Esophagus squamous epithelium (tissue), 4 donors: ENCODE measurements at regions not wholly inside any gene's neighbourhood (a gene's known extent, or its start where the extent isn't known, plus 50 kb on each side); places are given as distances from the start of the nearest gene placed in this dataset.
"Not testable (repeated sequence)": the region's sequence is repeated elsewhere in the genome, so short reads cannot be mapped to it uniquely, and the experiment has no call there.

ENCODE experiments used
- CTCF ChIP-seq, 6 experiments: fragments of 450-650 bp in 4 of 6; fragments of 200-600 bp in 2 of 6; sonication (generic) in 2 of 6; IDR thresholded peaks; one replicate each; pipeline ENCODE4 v1.5.1; 2016 to 2019; ENCODE audit warnings: antibody characterized with exemption in 6 of 6, mild to moderate bottlenecking in 4 of 6, moderate library complexity in 4 of 6
- POLR2A ChIP-seq, 4 donors: fragments of 450-650 bp; IDR thresholded peaks; one replicate each; pipeline ENCODE4 v1.6.1; 2017; ENCODE audit warnings: antibody characterized with exemption in 4 of 4, mild to moderate bottlenecking in 4 of 4, moderate library complexity in 3 of 4

GRCh38 chr6:144572541-144572940 lies 287.4 kb downstream of the UTRN start:
- TF ChIP-seq CTCF, POLR2A (IDR thresholded peaks at IDR 0.05): not testable (repeated sequence)
